ENCODE measurements at regions not wholly inside any gene's neighbourhood (a gene's known extent, or its start where the extent isn't known, plus 50 kb on each side); places are given as distances from the start of the nearest gene placed in this dataset.

DNA sequence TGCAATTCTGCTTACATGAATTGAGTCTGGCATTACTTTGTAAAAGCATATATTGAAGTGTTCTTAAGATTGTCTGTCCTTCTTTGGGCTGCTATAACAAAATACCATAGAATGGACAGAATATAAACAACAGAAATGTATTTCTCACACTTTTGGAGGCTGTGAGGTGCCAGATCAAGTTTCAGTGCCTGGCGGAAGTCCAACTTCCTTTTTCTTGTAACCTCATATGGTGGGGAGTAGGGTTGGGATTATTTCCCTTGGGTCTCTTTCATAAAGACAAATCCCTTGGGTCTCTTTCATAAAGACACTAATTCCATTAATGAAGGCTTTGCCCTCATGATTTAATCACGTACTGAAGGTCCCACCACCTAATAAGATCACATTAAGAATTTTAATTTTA lies 199.3 kb upstream of the GRID2 start:
- Histone ChIP-seq H3K79me2 (ENCODE audit: control insufficient read depth, insufficient read depth, low read length, poor library complexity) (no peaks in the 10 kb centered on the region), H2AK5ac (ENCODE audit: low read length) (no peak overlapping the region), H3K23ac (ENCODE audit: low read length) (no peak overlapping the region), H2AFZ (ENCODE audit: insufficient read depth, low read length, poor library complexity) (no peak overlapping the region), H4K8ac (ENCODE audit: low read depth, low read length) (no peak overlapping the region), H3K4ac (ENCODE audit: low read depth, low read length) (no peak overlapping the region), H3K14ac (ENCODE audit: low read length) (no peak overlapping the region), H2BK12ac (ENCODE audit: low read length) (no peak overlapping the region), H3K36me3 (ENCODE audit: control insufficient read depth in 1 of 2, insufficient read depth in 2 of 2, low read length in 2 of 2) (no peaks in the 10 kb centered on the region), H3K79me1 (ENCODE audit: low read length) (no peaks in the 10 kb centered on the region), H3K9me3 (ENCODE audit: insufficient read depth, low read depth, low read length) (no peaks in the 10 kb centered on the region), H2BK5ac (ENCODE audit: low read depth, low read length, poor library complexity) (no peak overlapping the region), H3K4me2 (ENCODE audit: low read length) (no peak overlapping the region), H2BK120ac (ENCODE audit: insufficient read depth, low read length, poor library complexity) (no peak overlapping the region), H4K91ac (ENCODE audit: low read depth, low read length) (no peak overlapping the region), H3K27ac (ENCODE audit: low read depth, low read length) (no peak overlapping the region), H3K27me3 (ENCODE audit: insufficient read depth, low read length) (no peaks in the 10 kb centered on the region), H3K9ac (ENCODE audit: low read length) (no peak overlapping the region), H3K4me1 (ENCODE audit: control insufficient read depth in 1 of 2, insufficient read depth in 2 of 2, low read length in 2 of 2) (no peaks in the 10 kb centered on the region), H3K18ac (ENCODE audit: low read length) (no peak overlapping the region), H4K12ac (ENCODE audit: low read depth, low read length) (no peak overlapping the region), H3K4me3 (ENCODE audit: low read depth, low read length) (no peak overlapping the region)
- WGBS (ENCODE audit: extremely low coverage, insufficient coverage, insufficient read length) = no CpG with 5 or more reads among the region's 2 CpGs
- no peak for DNase-seq

DNA sequence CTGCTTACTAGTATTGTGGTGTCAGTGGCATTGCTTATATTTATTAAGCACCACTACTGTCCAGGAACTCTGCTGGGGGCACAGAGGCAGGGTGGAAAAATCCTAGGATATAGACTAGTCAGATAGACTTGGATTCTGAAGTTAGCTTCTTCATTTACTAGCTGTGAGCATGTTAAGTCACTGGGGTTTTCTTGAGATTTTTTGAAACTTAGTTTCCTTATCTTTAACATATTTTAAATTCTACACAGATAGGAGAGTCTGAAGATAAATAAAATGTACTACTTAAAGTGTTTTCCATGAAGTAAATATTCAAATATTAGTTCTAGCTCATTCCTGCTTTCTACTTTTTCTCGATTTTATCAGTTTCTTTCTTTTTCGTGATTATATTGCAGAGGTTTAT lies 196.9 kb upstream of the GRID2 start:
- Histone ChIP-seq H3K4ac (ENCODE audit: low read depth, low read length) (no peak overlapping the region), H3K23ac (ENCODE audit: low read length) (no peak overlapping the region), H3K9ac (ENCODE audit: low read length) (no peak overlapping the region), H3K4me2 (ENCODE audit: low read length) (no peak overlapping the region), H3K79me1 (ENCODE audit: low read length) (no peaks in the 10 kb centered on the region), H3K4me3 (ENCODE audit: low read depth, low read length) (no peak overlapping the region), H4K8ac (ENCODE audit: low read depth, low read length) (no peak overlapping the region), H3K27ac (ENCODE audit: low read depth, low read length) (no peak overlapping the region), H2AK5ac (ENCODE audit: low read length) (no peak overlapping the region), H2BK5ac (ENCODE audit: low read depth, low read length, poor library complexity) (no peak overlapping the region), H4K12ac (ENCODE audit: low read depth, low read length) (no peak overlapping the region), H3K79me2 (ENCODE audit: control insufficient read depth, insufficient read depth, low read length, poor library complexity) (no peaks in the 10 kb centered on the region), H3K9me3 (ENCODE audit: insufficient read depth, low read depth, low read length) (no peaks in the 10 kb centered on the region), H3K36me3 (ENCODE audit: control insufficient read depth in 1 of 2, insufficient read depth in 2 of 2, low read length in 2 of 2) (no peaks in the 10 kb centered on the region), H2BK120ac (ENCODE audit: insufficient read depth, low read length, poor library complexity) (no peak overlapping the region), H4K91ac (ENCODE audit: low read depth, low read length) (no peak overlapping the region), H3K14ac (ENCODE audit: low read length) (no peak overlapping the region), H3K4me1 (ENCODE audit: control insufficient read depth in 1 of 2, insufficient read depth in 2 of 2, low read length in 2 of 2) (no peaks in the 10 kb centered on the region), H3K18ac (ENCODE audit: low read length) (no peak overlapping the region), H2BK12ac (ENCODE audit: low read length) (no peak overlapping the region), H3K27me3 (ENCODE audit: insufficient read depth, low read length) (no peaks in the 10 kb centered on the region), H2AFZ (ENCODE audit: insufficient read depth, low read length, poor library complexity) (no peak overlapping the region)
- no CpG with 5 or more reads among the region's 2 CpGs for WGBS (ENCODE audit: extremely low coverage, insufficient coverage, insufficient read length)
- DNase-seq = peak; percentile 14 to 55

DNA sequence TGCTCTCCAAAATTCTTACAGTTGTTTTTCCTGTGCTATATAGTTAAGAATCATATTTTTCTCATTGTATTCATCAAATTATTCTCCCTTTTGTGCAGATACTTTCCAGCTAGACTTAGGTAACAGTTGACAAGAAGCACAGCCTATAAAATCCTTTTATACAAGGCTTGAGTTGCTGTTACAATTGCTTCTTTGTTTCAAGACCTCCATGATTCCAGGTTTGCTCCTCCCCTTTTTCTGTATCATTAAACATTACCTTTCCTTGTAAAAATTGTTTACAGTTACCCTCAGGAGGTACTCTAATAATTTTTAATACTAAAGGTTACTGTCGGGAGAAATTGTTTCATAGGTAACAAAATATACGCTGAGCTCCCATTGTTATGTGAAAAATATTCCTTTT lies 192.3 kb upstream of the GRID2 start:
- H3K79me1 ChIP-seq (ENCODE audit: low read length) = no peaks in the 10 kb centered on the region
- no peaks in the 10 kb centered on the region for H3K9me3 ChIP-seq (ENCODE audit: insufficient read depth, low read depth, low read length)
- no peak overlapping the region for H4K8ac ChIP-seq (ENCODE audit: low read depth, low read length)
- no peaks in the 10 kb centered on the region for H3K36me3 ChIP-seq (ENCODE audit: control insufficient read depth in 1 of 2, insufficient read depth in 2 of 2, low read length in 2 of 2)
- no peak for DNase-seq
- H4K91ac ChIP-seq (ENCODE audit: low read depth, low read length) = no peak overlapping the region
- H2BK12ac ChIP-seq (ENCODE audit: low read length) = no peak overlapping the region
- H3K4me1 ChIP-seq (ENCODE audit: control insufficient read depth in 1 of 2, insufficient read depth in 2 of 2, low read length in 2 of 2) = no peaks in the 10 kb centered on the region
- H3K4me3 ChIP-seq (ENCODE audit: low read depth, low read length) = no peak overlapping the region
- no peak overlapping the region for H2BK120ac ChIP-seq (ENCODE audit: insufficient read depth, low read length, poor library complexity)
- H3K18ac ChIP-seq (ENCODE audit: low read length) = no peak overlapping the region
- H3K14ac ChIP-seq (ENCODE audit: low read length) = no peak overlapping the region
- no peaks in the 10 kb centered on the region for H3K27me3 ChIP-seq (ENCODE audit: insufficient read depth, low read length)
- no peak overlapping the region for H2BK5ac ChIP-seq (ENCODE audit: low read depth, low read length, poor library complexity)
- no peak overlapping the region for H2AFZ ChIP-seq (ENCODE audit: insufficient read depth, low read length, poor library complexity)
- H3K9ac ChIP-seq (ENCODE audit: low read length) = no peak overlapping the region
- H3K27ac ChIP-seq (ENCODE audit: low read depth, low read length) = no peak overlapping the region
- no peak overlapping the region for H4K12ac ChIP-seq (ENCODE audit: low read depth, low read length)
- whole genome bisulfite sequencing (ENCODE audit: extremely low coverage, insufficient coverage, insufficient read length) = no CpG with 5 or more reads among the region's 2 CpGs
- no peaks in the 10 kb centered on the region for H3K79me2 ChIP-seq (ENCODE audit: control insufficient read depth, insufficient read depth, low read length, poor library complexity)
- H3K4me2 ChIP-seq (ENCODE audit: low read length) = no peak overlapping the region
- H2AK5ac ChIP-seq (ENCODE audit: low read length) = no peak overlapping the region
- no peak overlapping the region for H3K23ac ChIP-seq (ENCODE audit: low read length)
- H3K4ac ChIP-seq (ENCODE audit: low read depth, low read length) = no peak overlapping the region

GRCh38 chr4:92112805-92113204 lies 191.0 kb upstream of the GRID2 start:
- H4K91ac ChIP-seq (ENCODE audit: low read depth, low read length) = no peak overlapping the region
- H4K8ac ChIP-seq (ENCODE audit: low read depth, low read length) = no peak overlapping the region
- no peaks in the 10 kb centered on the region for H3K36me3 ChIP-seq (ENCODE audit: control insufficient read depth in 1 of 2, insufficient read depth in 2 of 2, low read length in 2 of 2)
- H2BK12ac ChIP-seq (ENCODE audit: low read length) = no peak overlapping the region
- no peak overlapping the region for H2BK120ac ChIP-seq (ENCODE audit: insufficient read depth, low read length, poor library complexity)
- H3K9ac ChIP-seq (ENCODE audit: low read length) = no peak overlapping the region
- no peak overlapping the region for H3K23ac ChIP-seq (ENCODE audit: low read length)
- no peak overlapping the region for H3K4me3 ChIP-seq (ENCODE audit: low read depth, low read length)
- no peak overlapping the region for H3K14ac ChIP-seq (ENCODE audit: low read length)
- DNase-seq = no peak
- no peak overlapping the region for H3K27ac ChIP-seq (ENCODE audit: low read depth, low read length)
- no peak overlapping the region for H2BK5ac ChIP-seq (ENCODE audit: low read depth, low read length, poor library complexity)
- no CpG with 5 or more reads among the region's 2 CpGs for WGBS (ENCODE audit: extremely low coverage, insufficient coverage, insufficient read length)
- H3K4ac ChIP-seq (ENCODE audit: low read depth, low read length) = no peak overlapping the region
- H3K9me3 ChIP-seq (ENCODE audit: insufficient read depth, low read depth, low read length) = no peaks in the 10 kb centered on the region
- no peak overlapping the region for H3K18ac ChIP-seq (ENCODE audit: low read length)
- no peak overlapping the region for H4K12ac ChIP-seq (ENCODE audit: low read depth, low read length)
- H3K27me3 ChIP-seq (ENCODE audit: insufficient read depth, low read length) = no peaks in the 10 kb centered on the region
- H2AK5ac ChIP-seq (ENCODE audit: low read length) = no peak overlapping the region
- H3K79me1 ChIP-seq (ENCODE audit: low read length) = no peaks in the 10 kb centered on the region
- no peak overlapping the region for H2AFZ ChIP-seq (ENCODE audit: insufficient read depth, low read length, poor library complexity)
- no peaks in the 10 kb centered on the region for H3K79me2 ChIP-seq (ENCODE audit: control insufficient read depth, insufficient read depth, low read length, poor library complexity)
- no peak overlapping the region for H3K4me2 ChIP-seq (ENCODE audit: low read length)
- H3K4me1 ChIP-seq (ENCODE audit: control insufficient read depth in 1 of 2, insufficient read depth in 2 of 2, low read length in 2 of 2) = no peaks in the 10 kb centered on the region
